Liver (tissue), 8 donors: ENCODE measurements at regions not wholly inside any gene's neighbourhood (a gene's known extent, or its start where the extent isn't known, plus 50 kb on each side); places are given as distances from the start of the nearest gene placed in this dataset.

Experiments
- DNase-seq: peaks from one replicate; pipeline ENCODE4 v3.0.0-alpha.2; 2017; ENCODE audit warnings: low spot score
- H3K27ac ChIP-seq, 2 donors: one replicate each; pipeline ENCODE4 v1.7.0; 2013; ENCODE audit warnings: inconsistent platforms in 2 of 2, low read length in 2 of 2, control low read depth in 1 of 2, low read depth in 1 of 2, mild to moderate bottlenecking in 1 of 2
- H3K27me3 ChIP-seq, 4 donors: one replicate each; pipeline versions ENCODE4 v1.6.1 to v1.7.0; 2013; ENCODE audit warnings: low read length in 3 of 4, inconsistent platforms in 1 of 4, mild to moderate bottlenecking in 1 of 4, moderate library complexity in 1 of 4; ENCODE audit not compliant: control insufficient read depth in 4 of 4, insufficient read depth in 4 of 4
- H3K36me3 ChIP-seq, 4 donors: one replicate each; pipeline versions ENCODE4 v1.6.1 to v1.7.0; 2013; ENCODE audit warnings: low read length in 3 of 4, mild to moderate bottlenecking in 3 of 4, low read depth in 1 of 4, moderate library complexity in 1 of 4; ENCODE audit not compliant: control insufficient read depth in 4 of 4, insufficient read depth in 3 of 4
- H3K4me1 ChIP-seq, 4 donors: one replicate each; pipeline versions ENCODE4 v1.6.1 to v1.7.0; 2013; ENCODE audit warnings: low read length in 3 of 4, mild to moderate bottlenecking in 3 of 4, moderate library complexity in 1 of 4; ENCODE audit not compliant: control insufficient read depth in 4 of 4, insufficient read depth in 4 of 4
- H3K4me3 ChIP-seq, 3 donors: one replicate each; pipeline versions ENCODE4 v1.6.1 to v1.7.0; 2013; ENCODE audit warnings: low read length in 3 of 3, control low read depth in 1 of 3, low read depth in 1 of 3, mild to moderate bottlenecking in 1 of 3
- H3K9ac ChIP-seq, 2 donors: one replicate each; pipeline ENCODE4 v1.7.0; 2013; ENCODE audit warnings: low read length in 2 of 2, mild to moderate bottlenecking in 2 of 2, moderate library complexity in 2 of 2, control low read depth in 1 of 2, low read depth in 1 of 2
- H3K9me3 ChIP-seq, 4 donors: one replicate each; pipeline versions ENCODE4 v1.6.1 to v1.7.0; 2013; ENCODE audit warnings: low read length in 3 of 4; ENCODE audit not compliant: control insufficient read depth in 4 of 4
- EGR1 ChIP-seq, 2 donors: IDR thresholded peaks; 2 replicates each; pipeline ENCODE4 v1.6.1; 2016 to 2018; ENCODE audit warnings: antibody characterized with exemption in 2 of 2, low read depth in 2 of 2
- FOXA1 ChIP-seq: IDR thresholded peaks from 2 replicates; pipeline ENCODE4 v1.6.1; 2016; ENCODE audit warnings: antibody characterized with exemption
- GABPA ChIP-seq, 2 donors: IDR thresholded peaks in 1 of 2; conservative IDR thresholded peaks in 1 of 2; 2 replicates each; pipeline ENCODE4 v1.6.1; 2016; ENCODE audit warnings: antibody characterized with exemption in 2 of 2, mild to moderate bottlenecking in 1 of 2, moderate library complexity in 1 of 2
- HNF4A ChIP-seq, 2 donors: conservative IDR thresholded peaks; 2 replicates each; pipeline ENCODE4 v1.6.1; 2016; ENCODE audit warnings: antibody characterized with exemption in 2 of 2, mild to moderate bottlenecking in 2 of 2
- HNF4G ChIP-seq: IDR thresholded peaks from 2 replicates; pipeline ENCODE4 v1.6.1; 2016; ENCODE audit warnings: antibody characterized with exemption
- JUND ChIP-seq, 2 donors: IDR thresholded peaks; 2 replicates each; pipeline ENCODE4 v1.6.1; 2016; ENCODE audit warnings: antibody characterized with exemption in 2 of 2
- NR2F2 ChIP-seq: IDR thresholded peaks from 2 replicates; pipeline ENCODE4 v1.6.1; 2016; ENCODE audit warnings: antibody characterized with exemption
- RAD21 ChIP-seq, 2 donors: IDR thresholded peaks; 2 replicates each; pipeline ENCODE4 v1.6.1; 2016; ENCODE audit warnings: antibody characterized with exemption in 2 of 2, mild to moderate bottlenecking in 2 of 2
- RXRA ChIP-seq, 2 donors: IDR thresholded peaks; 2 replicates each; pipeline ENCODE4 v1.6.1; 2017 to 2018; ENCODE audit warnings: antibody characterized with exemption in 2 of 2, mild to moderate bottlenecking in 1 of 2
- SP1 ChIP-seq: IDR thresholded peaks from 2 replicates; pipeline ENCODE4 v1.6.1; 2018; ENCODE audit warnings: antibody characterized with exemption, mild to moderate bottlenecking
- TAF1 ChIP-seq: conservative IDR thresholded peaks from 2 replicates; pipeline ENCODE4 v1.6.1; 2016; ENCODE audit warnings: antibody characterized with exemption, mild to moderate bottlenecking
- YY1 ChIP-seq: IDR thresholded peaks from 2 replicates; pipeline ENCODE4 v1.6.1; 2016; ENCODE audit warnings: antibody characterized with exemption, mild to moderate bottlenecking
- WGBS: extraction: QIAGEN DNeasy Blood & Tissue Kit; methylation state at CpG from one replicate; pipeline ENCODE4 v1.1.7; 2013; 5-methylcytosine and 5-hydroxymethylcytosine counted together
- TF ChIP-seq, protein P1 (sequence below): IDR thresholded peaks from 2 replicates; pipeline ENCODE4 v1.6.1; 2016; ENCODE audit warnings: antibody characterized with exemption
- TF ChIP-seq, protein P2 (sequence below): fragments of 150-350 bp; IDR thresholded peaks from 2 replicates; pipeline ENCODE4 v1.5.1; 2017; ENCODE audit warnings: improper control_type of control experiment, low read depth, low read length; ENCODE audit not compliant: missing input control
- TF ChIP-seq, protein P3 (sequence below): IDR thresholded peaks from 2 replicates; pipeline ENCODE4 v1.6.1; 2016; ENCODE audit warnings: antibody characterized with exemption
- TF ChIP-seq, protein P4 (sequence below): IDR thresholded peaks from 2 replicates; pipeline ENCODE4 v1.6.1; 2016; ENCODE audit warnings: antibody characterized with exemption, mild to moderate bottlenecking
- donor health status: healthy.
- donor health status: healthy.
- donor health status: healthy.
- donor health status: healthy.
- donor health status: healthy.

DNA sequence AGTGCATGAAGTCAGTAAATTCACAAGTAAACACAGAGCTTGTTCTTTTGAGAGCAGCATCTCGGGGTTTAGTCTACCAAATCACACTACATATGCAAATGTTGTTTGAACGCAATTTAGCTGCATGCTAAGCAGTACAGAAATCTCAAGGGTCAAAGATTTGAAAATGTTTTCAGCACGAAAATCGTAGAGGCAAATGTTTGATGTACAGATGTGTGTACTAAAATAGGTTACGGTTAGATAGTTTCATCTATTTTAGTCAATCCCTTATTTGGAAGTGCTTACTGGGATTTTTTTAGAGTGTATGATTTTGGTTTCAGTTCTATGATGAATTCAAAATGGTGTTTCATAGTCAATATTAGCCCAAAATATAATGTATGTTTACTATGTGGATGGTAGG lies 1928.2 kb upstream of the TENM3 start:
- Histone ChIP-seq H3K27me3 (no peaks in the 10 kb centered on the region), H3K4me1 (no peaks in the 10 kb centered on the region), H3K9ac (no peak overlapping the region), H3K27ac (no peak overlapping the region), H3K9me3 (no peaks in the 10 kb centered on the region), H3K36me3 (no peaks in the 10 kb centered on the region), H3K4me3 (no peak overlapping the region)
- TF ChIP-seq, protein P1, sequence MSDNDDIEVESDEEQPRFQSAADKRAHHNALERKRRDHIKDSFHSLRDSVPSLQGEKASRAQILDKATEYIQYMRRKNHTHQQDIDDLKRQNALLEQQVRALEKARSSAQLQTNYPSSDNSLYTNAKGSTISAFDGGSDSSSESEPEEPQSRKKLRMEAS, result no peak
- TF ChIP-seq SP1 (no peak), HNF4G (no peak), RXRA (IDR thresholded peaks at IDR 0.05) (no peak), NR2F2 (no peak), RAD21 (IDR thresholded peaks at IDR 0.05) (no peak)
- TF ChIP-seq, protein P2, sequence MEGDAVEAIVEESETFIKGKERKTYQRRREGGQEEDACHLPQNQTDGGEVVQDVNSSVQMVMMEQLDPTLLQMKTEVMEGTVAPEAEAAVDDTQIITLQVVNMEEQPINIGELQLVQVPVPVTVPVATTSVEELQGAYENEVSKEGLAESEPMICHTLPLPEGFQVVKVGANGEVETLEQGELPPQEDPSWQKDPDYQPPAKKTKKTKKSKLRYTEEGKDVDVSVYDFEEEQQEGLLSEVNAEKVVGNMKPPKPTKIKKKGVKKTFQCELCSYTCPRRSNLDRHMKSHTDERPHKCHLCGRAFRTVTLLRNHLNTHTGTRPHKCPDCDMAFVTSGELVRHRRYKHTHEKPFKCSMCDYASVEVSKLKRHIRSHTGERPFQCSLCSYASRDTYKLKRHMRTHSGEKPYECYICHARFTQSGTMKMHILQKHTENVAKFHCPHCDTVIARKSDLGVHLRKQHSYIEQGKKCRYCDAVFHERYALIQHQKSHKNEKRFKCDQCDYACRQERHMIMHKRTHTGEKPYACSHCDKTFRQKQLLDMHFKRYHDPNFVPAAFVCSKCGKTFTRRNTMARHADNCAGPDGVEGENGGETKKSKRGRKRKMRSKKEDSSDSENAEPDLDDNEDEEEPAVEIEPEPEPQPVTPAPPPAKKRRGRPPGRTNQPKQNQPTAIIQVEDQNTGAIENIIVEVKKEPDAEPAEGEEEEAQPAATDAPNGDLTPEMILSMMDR, result no peak
- no peak for DNase-seq
- WGBS, result 52% methylated on average over 5 of the region's 5 CpGs

DNA sequence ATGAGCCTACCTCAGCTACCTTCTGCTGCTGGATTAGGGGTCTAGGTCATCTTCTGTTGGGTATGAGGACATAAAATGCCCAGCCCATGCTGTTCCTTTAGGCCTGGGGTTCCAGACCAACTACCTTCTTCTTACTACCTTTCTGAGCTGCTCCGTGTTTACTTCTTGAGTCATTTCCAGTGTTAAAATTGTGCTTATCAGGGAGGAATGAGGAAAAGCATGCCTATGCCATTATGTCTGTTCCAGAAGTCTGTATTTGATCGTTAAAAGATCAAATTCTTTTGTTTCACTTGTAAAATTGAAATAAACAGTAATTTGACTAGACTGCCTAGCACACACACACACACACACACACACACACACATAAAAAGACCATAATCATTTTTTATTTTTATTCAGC lies 1912.7 kb upstream of the TENM3 start:
- H3K9ac ChIP-seq, result no peak overlapping the region
- WGBS, result 71% methylated on average over 2 of the region's 2 CpGs
- no peaks in the 10 kb centered on the region for H3K27me3 ChIP-seq
- H3K27ac ChIP-seq, result no peak overlapping the region
- no peaks in the 10 kb centered on the region for H3K36me3 ChIP-seq
- TF ChIP-seq RAD21 (IDR thresholded peaks at IDR 0.05) (no peak), GABPA (IDR thresholded peaks at IDR 0.05 in 1 of 2, conservative IDR thresholded peaks at IDR 0.05 in 1 of 2) (no peak), JUND (IDR thresholded peaks at IDR 0.05) (no peak), SP1 (no peak), TAF1 (no peak), FOXA1 (no peak), YY1 (no peak), EGR1 (IDR thresholded peaks at IDR 0.05; ENCODE audit: low read depth in 2 of 2) (no peak), HNF4G (no peak), RXRA (IDR thresholded peaks at IDR 0.05) (no peak), HNF4A (conservative IDR thresholded peaks at IDR 0.05) (no peak)
- TF ChIP-seq, protein P2, result no peak
- TF ChIP-seq, protein P1, result no peak
- TF ChIP-seq, protein P3, sequence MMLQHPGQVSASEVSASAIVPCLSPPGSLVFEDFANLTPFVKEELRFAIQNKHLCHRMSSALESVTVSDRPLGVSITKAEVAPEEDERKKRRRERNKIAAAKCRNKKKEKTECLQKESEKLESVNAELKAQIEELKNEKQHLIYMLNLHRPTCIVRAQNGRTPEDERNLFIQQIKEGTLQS, result no peak
- no peaks in the 10 kb centered on the region for H3K9me3 ChIP-seq
- DNase-seq, result no peak
- H3K4me1 ChIP-seq, result no peaks in the 10 kb centered on the region
- no peak overlapping the region for H3K4me3 ChIP-seq

DNA sequence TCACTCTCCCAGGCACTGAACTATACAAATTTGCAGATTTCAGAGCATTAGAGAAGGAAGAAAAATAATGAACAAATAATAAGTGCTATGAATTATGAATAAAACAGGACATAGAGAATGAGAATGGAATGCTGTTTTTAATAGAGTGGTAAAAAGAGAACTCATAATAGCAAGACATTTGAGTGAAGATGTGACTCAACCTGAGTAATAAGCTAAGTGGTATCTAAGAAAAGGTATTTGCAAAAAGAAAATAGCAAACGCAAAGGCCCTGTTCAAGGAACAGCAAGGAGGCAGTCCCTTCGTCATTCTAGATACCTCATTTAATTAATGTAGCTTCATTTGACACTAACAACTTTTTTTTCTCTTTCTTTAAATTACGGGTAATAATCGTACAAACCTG lies 1910.0 kb upstream of the TENM3 start:
- Histone ChIP-seq H3K27ac (no peak overlapping the region), H3K36me3 (no peaks in the 10 kb centered on the region), H3K4me3 (no peak overlapping the region), H3K4me1 (no peaks in the 10 kb centered on the region), H3K9me3 (no peaks in the 10 kb centered on the region), H3K27me3 (no peaks in the 10 kb centered on the region), H3K9ac (no peak overlapping the region)
- TF ChIP-seq, protein P3, result no peak
- TF ChIP-seq YY1 (no peak), SP1 (no peak), NR2F2 (no peak)
- TF ChIP-seq, protein P4, sequence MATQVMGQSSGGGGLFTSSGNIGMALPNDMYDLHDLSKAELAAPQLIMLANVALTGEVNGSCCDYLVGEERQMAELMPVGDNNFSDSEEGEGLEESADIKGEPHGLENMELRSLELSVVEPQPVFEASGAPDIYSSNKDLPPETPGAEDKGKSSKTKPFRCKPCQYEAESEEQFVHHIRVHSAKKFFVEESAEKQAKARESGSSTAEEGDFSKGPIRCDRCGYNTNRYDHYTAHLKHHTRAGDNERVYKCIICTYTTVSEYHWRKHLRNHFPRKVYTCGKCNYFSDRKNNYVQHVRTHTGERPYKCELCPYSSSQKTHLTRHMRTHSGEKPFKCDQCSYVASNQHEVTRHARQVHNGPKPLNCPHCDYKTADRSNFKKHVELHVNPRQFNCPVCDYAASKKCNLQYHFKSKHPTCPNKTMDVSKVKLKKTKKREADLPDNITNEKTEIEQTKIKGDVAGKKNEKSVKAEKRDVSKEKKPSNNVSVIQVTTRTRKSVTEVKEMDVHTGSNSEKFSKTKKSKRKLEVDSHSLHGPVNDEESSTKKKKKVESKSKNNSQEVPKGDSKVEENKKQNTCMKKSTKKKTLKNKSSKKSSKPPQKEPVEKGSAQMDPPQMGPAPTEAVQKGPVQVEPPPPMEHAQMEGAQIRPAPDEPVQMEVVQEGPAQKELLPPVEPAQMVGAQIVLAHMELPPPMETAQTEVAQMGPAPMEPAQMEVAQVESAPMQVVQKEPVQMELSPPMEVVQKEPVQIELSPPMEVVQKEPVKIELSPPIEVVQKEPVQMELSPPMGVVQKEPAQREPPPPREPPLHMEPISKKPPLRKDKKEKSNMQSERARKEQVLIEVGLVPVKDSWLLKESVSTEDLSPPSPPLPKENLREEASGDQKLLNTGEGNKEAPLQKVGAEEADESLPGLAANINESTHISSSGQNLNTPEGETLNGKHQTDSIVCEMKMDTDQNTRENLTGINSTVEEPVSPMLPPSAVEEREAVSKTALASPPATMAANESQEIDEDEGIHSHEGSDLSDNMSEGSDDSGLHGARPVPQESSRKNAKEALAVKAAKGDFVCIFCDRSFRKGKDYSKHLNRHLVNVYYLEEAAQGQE, result no peak
- no peak for DNase-seq
- 82% methylated on average over 4 of the region's 4 CpGs for WGBS
